HAP-1 (cell line): ENCODE measurements at regions not wholly inside any gene's neighbourhood (a gene's known extent, or its start where the extent isn't known, plus 50 kb on each side); places are given as distances from the start of the nearest gene placed in this dataset.
"Not testable (repeated sequence)": the region's sequence is repeated elsewhere in the genome, so short reads cannot be mapped to it uniquely, and the experiment has no call there.

ENCODE experiments used
- DNase-seq, 2 experiments: peaks; one replicate each; pipeline ENCODE4 v3.0.0-alpha.2; 2016 to 2020; ENCODE audit warnings: low spot score in 2 of 2
- H3K27me3 ChIP-seq: fragments of 250-450 bp; sonication (Bioruptor Pico); 2 replicates; pipeline ENCODE4 v1.5.1; 2020; ENCODE audit warnings: low read depth, mild to moderate bottlenecking, moderate library complexity
- H3K36me3 ChIP-seq: fragments of 250-450 bp; sonication (Bioruptor Pico); replicated peaks from 2 replicates; pipeline ENCODE4 v1.5.1; 2020; ENCODE audit warnings: mild to moderate bottlenecking
- H3K4me1 ChIP-seq: fragments of 250-450 bp; sonication (Bioruptor Pico); 2 replicates; pipeline ENCODE4 v1.5.1; 2020; ENCODE audit warnings: mild to moderate bottlenecking
- H3K4me3 ChIP-seq: fragments of 250-450 bp; sonication (Bioruptor Pico); 2 replicates; pipeline ENCODE4 v1.5.1; 2020; ENCODE audit warnings: mild to moderate bottlenecking, moderate library complexity
- H3K9me3 ChIP-seq: fragments of 250-450 bp; sonication (Bioruptor Pico); 2 replicates; pipeline ENCODE4 v1.5.1; 2020; ENCODE audit warnings: mild to moderate bottlenecking, moderate library complexity
- in situ Hi-C: fragments of 300-500 bp; cut with MboI; formaldehyde crosslinking; loops from 3 replicates; pipeline ENCODE4 v1.14.3; 2020; ENCODE audit warnings: low sequenced_read_pairs, inconsistent platforms, mixed read lengths

GRCh38 chr6:10140136-10140535 is 274.7 kb downstream of the TFAP2A start:
- no peak for DNase-seq
- Histone ChIP-seq H3K36me3 (no peaks in the 10 kb centered on the region), H3K9me3 (no peaks in the 10 kb centered on the region), H3K27me3 (0 out of 2 replicates have a peak, but pooled peaks cover 2% of the 10 kb centered on the region), H3K4me3 (no peak overlapping the region), H3K4me1 (no peaks in the 10 kb centered on the region)
- in situ Hi-C loops: no loop called here

GRCh38 chr6:10138917-10139316 is 276.0 kb downstream of the TFAP2A start:
- Histone ChIP-seq H3K4me1 (no peaks in the 10 kb centered on the region), H3K36me3 (no peaks in the 10 kb centered on the region), H3K9me3 (no peaks in the 10 kb centered on the region), H3K27me3 (0 out of 2 replicates have a peak, but pooled peaks cover 2% of the 10 kb centered on the region), H3K4me3 (no peak overlapping the region)
- in situ Hi-C loops: no loop called here
- no peak for DNase-seq

GRCh38 chr6:10136636-10137035 is 278.2 kb downstream of the TFAP2A start:
- Histone ChIP-seq H3K9me3 (no peaks in the 10 kb centered on the region), H3K4me1 (no peaks in the 10 kb centered on the region), H3K4me3 (no peak overlapping the region), H3K27me3 (0 out of 2 replicates have a peak, but pooled peaks cover 2% of the 10 kb centered on the region), H3K36me3 (no peaks in the 10 kb centered on the region)
- in situ Hi-C loops: no loop called here
- no peak for DNase-seq

GRCh38 chr6:10134185-10134584 is 280.7 kb downstream of the TFAP2A start:
- H3K4me1 ChIP-seq, H3K4me3 ChIP-seq, H3K27me3 ChIP-seq, H3K36me3 ChIP-seq, DNase-seq, H3K9me3 ChIP-seq, in situ Hi-C loops: not testable (repeated sequence)

GRCh38 chr6:10128721-10129120 is 286.2 kb downstream of the TFAP2A start:
- in situ Hi-C loops: no loop called here

GRCh38 chr6:10122164-10122563 is 292.7 kb downstream of the TFAP2A start:
- no peaks in the 10 kb centered on the region for H3K4me1 ChIP-seq
- in situ Hi-C loops: no loop called here
- H3K9me3 ChIP-seq: no peaks in the 10 kb centered on the region
- DNase-seq: no peak
- H3K27me3 ChIP-seq: peaks cover 4% of the 10 kb centered on the region; the same call in 1 of the 2 replicates
- H3K4me3 ChIP-seq: no peak overlapping the region
- H3K36me3 ChIP-seq: no peaks in the 10 kb centered on the region

More at GRCh38 chr6:10128721-10129120, 286.2 kb downstream of the TFAP2A start:
- peaks cover 4% of the 10 kb centered on the region; the same call in 1 of the 2 replicates for H3K27me3 ChIP-seq
- H3K9me3 ChIP-seq: no peaks in the 10 kb centered on the region
- no peaks in the 10 kb centered on the region for H3K36me3 ChIP-seq
- DNase-seq: no peak
- no peaks in the 10 kb centered on the region for H3K4me1 ChIP-seq
- H3K4me3 ChIP-seq: no peak overlapping the region

GRCh38 chr6:10112871-10113549 is 301.9 kb downstream of the TFAP2A start:
- in situ Hi-C loops: no loop called here
- Histone ChIP-seq H3K9me3 (no peaks in the 10 kb centered on the region), H3K36me3 (no peaks in the 10 kb centered on the region), H3K27me3 (no peaks in the 10 kb centered on the region), H3K4me1 (no peaks in the 10 kb centered on the region), H3K4me3 (no peak overlapping the region)
- no peak for DNase-seq

GRCh38 chr6:10111975-10112374 is 302.9 kb downstream of the TFAP2A start:
- Histone ChIP-seq H3K36me3 (no peaks in the 10 kb centered on the region), H3K4me1 (no peaks in the 10 kb centered on the region), H3K27me3 (no peaks in the 10 kb centered on the region), H3K9me3 (no peaks in the 10 kb centered on the region), H3K4me3 (no peak overlapping the region)
- DNase-seq: no peak
- in situ Hi-C loops: no loop called here

- H3K4me3 ChIP-seq: no peak overlapping the region
- in situ Hi-C loops: no loop called here
- H3K9me3 ChIP-seq: no peaks in the 10 kb centered on the region
- DNase-seq: no peak
- no peaks in the 10 kb centered on the region for H3K4me1 ChIP-seq
- no peaks in the 10 kb centered on the region for H3K27me3 ChIP-seq
- H3K36me3 ChIP-seq: no peaks in the 10 kb centered on the region
Observed at GRCh38 chr6:10101551-10102252, 313.2 kb downstream of the TFAP2A start.

GRCh38 chr6:10099529-10100140 is 315.2 kb downstream of the TFAP2A start:
- H3K9me3 ChIP-seq: no peaks in the 10 kb centered on the region
- H3K4me1 ChIP-seq: no peaks in the 10 kb centered on the region
- DNase-seq: no peak
- in situ Hi-C loops: no loop called here
- H3K4me3 ChIP-seq: no peak overlapping the region
- H3K36me3 ChIP-seq: no peaks in the 10 kb centered on the region
- H3K27me3 ChIP-seq: no peaks in the 10 kb centered on the region

GRCh38 chr6:10098756-10099528 is 315.9 kb downstream of the TFAP2A start:
- DNase-seq: no peak
- in situ Hi-C loops: no loop called here
- no peak overlapping the region for H3K4me3 ChIP-seq
- no peaks in the 10 kb centered on the region for H3K36me3 ChIP-seq
- H3K4me1 ChIP-seq: no peaks in the 10 kb centered on the region
- no peaks in the 10 kb centered on the region for H3K9me3 ChIP-seq
- no peaks in the 10 kb centered on the region for H3K27me3 ChIP-seq

GRCh38 chr6:10093282-10093681 is 321.6 kb downstream of the TFAP2A start:
- in situ Hi-C loops: no loop called here
- no peak for DNase-seq
- H3K4me3 ChIP-seq: no peak overlapping the region

GRCh38 chr6:10084111-10084986 is 330.5 kb downstream of the TFAP2A start:
- Histone ChIP-seq H3K4me1 (no peaks in the 10 kb centered on the region), H3K4me3 (no peak overlapping the region), H3K36me3 (no peaks in the 10 kb centered on the region), H3K27me3 (peaks cover 7% of the 10 kb centered on the region; the same call in 1 of the 2 replicates), H3K9me3 (no peaks in the 10 kb centered on the region)
- DNase-seq: no peak
- in situ Hi-C loops: no loop called here

More at GRCh38 chr6:10093282-10093681, 321.6 kb downstream of the TFAP2A start:
- no peaks in the 10 kb centered on the region for H3K4me1 ChIP-seq
- H3K9me3 ChIP-seq: no peaks in the 10 kb centered on the region
- no peaks in the 10 kb centered on the region for H3K36me3 ChIP-seq
- no peaks in the 10 kb centered on the region for H3K27me3 ChIP-seq
